ENCODE measurements at regions not wholly inside any gene's neighbourhood (a gene's known extent, or its start where the extent isn't known, plus 50 kb on each side); places are given as distances from the start of the nearest gene placed in this dataset.

DNA sequence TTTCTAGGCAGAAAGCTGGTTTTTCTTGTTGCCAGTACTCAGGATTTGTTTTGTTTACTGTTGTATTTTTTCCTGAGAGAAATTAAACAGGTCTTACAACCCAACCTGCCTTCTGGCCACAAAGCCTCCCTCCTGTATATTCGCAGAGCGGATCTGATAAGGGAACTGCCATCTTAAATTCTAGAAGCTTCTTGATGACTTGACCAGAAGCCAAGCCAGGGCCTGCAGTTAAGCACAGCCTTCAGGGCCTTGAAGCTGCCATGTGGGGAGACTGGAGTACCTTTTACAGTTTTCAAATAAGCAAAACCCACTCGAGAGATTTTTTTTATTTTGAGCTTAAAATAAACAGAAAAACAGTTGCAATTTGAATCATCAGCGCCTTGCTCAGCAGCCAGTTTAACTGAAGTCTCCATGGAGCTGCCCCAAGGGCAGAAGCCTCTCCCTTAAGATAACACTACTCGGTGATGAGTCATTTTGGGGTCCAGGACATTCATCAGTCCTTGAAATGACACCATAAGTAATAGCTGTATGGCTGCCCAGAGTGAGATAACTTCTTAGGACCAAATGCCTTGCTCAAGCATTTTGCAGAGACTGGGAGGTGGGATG is 51.5 kb upstream of the PHLPP1 start:
- no peak for DNase-seq
- no peak for ATAC-seq
- 69 to 76% (median 73%) methylated on average over 5 of the region's 5 CpGs for WGBS, 3 donors

DNA sequence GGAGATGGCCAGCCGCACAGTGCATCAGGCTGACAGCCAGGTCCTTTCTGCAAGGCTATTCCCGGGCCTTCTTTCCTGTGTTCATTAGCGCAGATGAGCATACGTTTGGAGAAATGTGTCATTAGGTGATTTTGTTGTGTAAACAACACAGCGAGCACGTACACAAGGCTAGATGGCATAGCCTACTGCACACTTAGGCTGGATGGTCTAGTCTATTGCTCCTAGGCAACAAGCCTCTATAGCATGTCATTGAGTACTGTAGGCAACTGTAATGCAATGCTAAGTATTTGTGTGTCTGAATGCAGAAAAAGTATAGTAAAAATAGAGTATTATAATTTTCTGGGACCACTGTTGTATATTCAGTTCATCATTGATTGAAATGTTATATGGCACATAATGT is 50.9 kb upstream of the PHLPP1 start:
- intact Hi-C loops (cut with DNase I) = no loop called here
- Histone ChIP-seq H3K36me3 (ENCODE audit: insufficient read depth in 1 of 2, low read depth in 1 of 2) (no peaks in the 10 kb centered on the region), H3K27ac (no peak overlapping the region), H3K4me1 (no peaks in the 10 kb centered on the region), H3K9me3 (no peaks in the 10 kb centered on the region), H3K27me3 (ENCODE audit: insufficient read depth in 3 of 3, low read length in 2 of 3) (no peaks in the 10 kb centered on the region), H3K4me3 (no peak overlapping the region)
- DNase-seq = no peak
- no peak for ATAC-seq
- TF ChIP-seq, protein P1, sequence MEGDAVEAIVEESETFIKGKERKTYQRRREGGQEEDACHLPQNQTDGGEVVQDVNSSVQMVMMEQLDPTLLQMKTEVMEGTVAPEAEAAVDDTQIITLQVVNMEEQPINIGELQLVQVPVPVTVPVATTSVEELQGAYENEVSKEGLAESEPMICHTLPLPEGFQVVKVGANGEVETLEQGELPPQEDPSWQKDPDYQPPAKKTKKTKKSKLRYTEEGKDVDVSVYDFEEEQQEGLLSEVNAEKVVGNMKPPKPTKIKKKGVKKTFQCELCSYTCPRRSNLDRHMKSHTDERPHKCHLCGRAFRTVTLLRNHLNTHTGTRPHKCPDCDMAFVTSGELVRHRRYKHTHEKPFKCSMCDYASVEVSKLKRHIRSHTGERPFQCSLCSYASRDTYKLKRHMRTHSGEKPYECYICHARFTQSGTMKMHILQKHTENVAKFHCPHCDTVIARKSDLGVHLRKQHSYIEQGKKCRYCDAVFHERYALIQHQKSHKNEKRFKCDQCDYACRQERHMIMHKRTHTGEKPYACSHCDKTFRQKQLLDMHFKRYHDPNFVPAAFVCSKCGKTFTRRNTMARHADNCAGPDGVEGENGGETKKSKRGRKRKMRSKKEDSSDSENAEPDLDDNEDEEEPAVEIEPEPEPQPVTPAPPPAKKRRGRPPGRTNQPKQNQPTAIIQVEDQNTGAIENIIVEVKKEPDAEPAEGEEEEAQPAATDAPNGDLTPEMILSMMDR (IDR thresholded peaks at IDR 0.05) = no peak
- WGBS, 3 donors = 82 to 84% (median 83%) methylated on average over 6 of the region's 6 CpGs

More for the DNA sequence above, 51.5 kb upstream of the PHLPP1 start:
- Histone ChIP-seq H3K4me3 (no peak overlapping the region), H3K9me3 (no peaks in the 10 kb centered on the region), H3K4me1 (no peaks in the 10 kb centered on the region), H3K36me3 (ENCODE audit: insufficient read depth in 1 of 2, low read depth in 1 of 2) (no peaks in the 10 kb centered on the region), H3K27me3 (ENCODE audit: insufficient read depth in 3 of 3, low read length in 2 of 3) (no peaks in the 10 kb centered on the region), H3K27ac (no peak overlapping the region)
- TF ChIP-seq, protein P1 (IDR thresholded peaks at IDR 0.05) = no peak
- intact Hi-C loops (cut with DNase I) = no loop called here

DNA sequence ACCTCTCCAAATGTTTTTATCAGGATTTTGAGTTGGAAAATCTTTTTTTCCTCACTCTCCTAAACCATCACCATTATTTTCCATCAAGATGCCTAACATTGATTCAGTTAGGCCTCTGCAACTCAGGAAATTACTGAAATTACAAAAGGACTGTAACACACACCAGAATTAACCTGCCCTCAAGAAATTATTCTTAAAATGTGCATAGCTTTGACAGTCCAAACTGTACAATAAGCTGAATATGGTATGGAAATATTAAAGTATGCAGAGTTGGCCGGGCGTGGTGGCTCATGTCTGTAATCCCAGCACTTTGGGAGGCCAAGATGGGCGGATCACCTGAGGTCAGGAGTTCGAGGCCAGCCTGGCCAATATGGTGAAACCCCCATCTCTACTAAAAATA is 50.2 kb upstream of the PHLPP1 start:
- H3K27ac ChIP-seq = no peak overlapping the region
- ATAC-seq = no peak
- no peaks in the 10 kb centered on the region for H3K4me1 ChIP-seq
- H3K36me3 ChIP-seq (ENCODE audit: insufficient read depth in 1 of 2, low read depth in 1 of 2) = no peaks in the 10 kb centered on the region
- H3K27me3 ChIP-seq (ENCODE audit: insufficient read depth in 3 of 3, low read length in 2 of 3) = no peaks in the 10 kb centered on the region
- DNase-seq = no peak
- no peak overlapping the region for H3K4me3 ChIP-seq
- H3K9me3 ChIP-seq = no peaks in the 10 kb centered on the region
- intact Hi-C loops (cut with DNase I) = no loop called here
- TF ChIP-seq, protein P1 (IDR thresholded peaks at IDR 0.05) = no peak
- 91 to 95% (median 93%) methylated on average over 4 of the region's 4 CpGs for WGBS, 3 donors
